Heart right ventricle (tissue), 16 donors: ENCODE measurements at regions not wholly inside any gene's neighbourhood (a gene's known extent, or its start where the extent isn't known, plus 50 kb on each side); places are given as distances from the start of the nearest gene placed in this dataset.

Experiments
- ATAC-seq, 8 donors: fragments of 200-7000 bp; cut with Tn5 transposase; one replicate each; pipeline ENCODE4 v1.9.1; 2020; ENCODE audit warnings: mild to moderate bottlenecking in 8 of 8, moderate library complexity in 8 of 8, moderate number of reproducible peaks in 1 of 8
- DNase-seq, 2 donors: peaks; one replicate each; pipeline ENCODE4 v3.0.0-alpha.2; 2020
- H3K27ac ChIP-seq, 10 donors: fragments of 200-600 bp; sonication (generic) in 2 of 10; one replicate each; pipeline versions ENCODE4 v1.5.0 to v1.8.0; 2020 to 2022; ENCODE audit warnings: mild to moderate bottlenecking in 3 of 10
- H3K27me3 ChIP-seq, 7 donors: fragments of 200-600 bp; one replicate each; pipeline ENCODE4 v1.8.0; 2021 to 2022; ENCODE audit warnings: mild to moderate bottlenecking in 2 of 7
- H3K36me3 ChIP-seq, 9 donors: fragments of 200-600 bp; sonication (generic) in 1 of 9; one replicate each; pipeline versions ENCODE4 v1.5.0 to v1.8.0; 2020 to 2022; ENCODE audit warnings: mild to moderate bottlenecking in 2 of 9
- H3K4me1 ChIP-seq, 9 donors: fragments of 200-600 bp; sonication (generic) in 1 of 9; one replicate each; pipeline versions ENCODE4 v1.5.0 to v1.8.0; 2020 to 2022; ENCODE audit warnings: mild to moderate bottlenecking in 4 of 9
- H3K4me3 ChIP-seq, 10 donors: fragments of 200-600 bp; sonication (generic) in 2 of 10; one replicate each; pipeline versions ENCODE4 v1.5.0 to v1.8.0; 2020 to 2022; ENCODE audit warnings: mild to moderate bottlenecking in 7 of 10, moderate library complexity in 2 of 10
- H3K9me3 ChIP-seq, 11 donors: fragments of 200-600 bp in 10 of 11; sonication (generic) in 2 of 11; one replicate each; pipeline versions ENCODE4 v1.5.0 to v1.8.0; 2013 to 2022; ENCODE audit warnings: mild to moderate bottlenecking in 2 of 11, control low read depth in 1 of 11, moderate library complexity in 1 of 11
- WGBS, 2 donors: extraction: QIAGEN DNeasy Blood & Tissue Kit; methylation state at CpG; one replicate each; pipeline ENCODE4 v1.1.7; 2013; ENCODE audit warnings: inconsistent platforms in 1 of 2; 5-methylcytosine and 5-hydroxymethylcytosine counted together
- intact Hi-C, 10 donors: fragments of 100-400 bp; cut with DNase I; formaldehyde crosslinking; loops; one replicate each; pipeline versions ENCODE4 v1.11.1 to v1.14.2; 2022
- TF ChIP-seq, protein P1 (sequence below), 9 donors: fragments of 200-600 bp; sonication (generic) in 2 of 9; IDR thresholded peaks; one replicate each; pipeline versions ENCODE4 v1.5.0 to v1.8.0; 2021 to 2022; ENCODE audit warnings: antibody characterized with exemption in 9 of 9, mild to moderate bottlenecking in 5 of 9, moderate library complexity in 1 of 9
- donor health status: Arrhythmogenic right ventricular cardiomyopathy.
- donor health status: ischemic (EF 13 %, LVEDD 7.1; RV severe dilation, severe dysfunction).
- donor health status: healthy with polysubstance abuse.
- donor health status: DM: no; HTN: yes; CAD: no.
- donor health status: DM: no; HTN: no; CAD: no.
- donor health status: ischemic (EF 25% LVEDD 6.9; RV normal size, moderate dysfunction).
- donor health status: ischemic (EF 25% LVEDD 5.7; RV mildly dilated, moderate dysfunction).
- donor health status: healthy.
- donor health status: DM: yes; HTN: yes; CAD: no.
- donor health status: Ischemic cardiomyopathy.
- donor health status: ischemic (EF 35%, LVEDD 5.7; RV mildly dilated, moderate dysfunction).
- donor health status: nonischemic (EF 11% LVEDD 7.7; RV severe dilation, severe dysfunction).
- donor health status: DM: yes; HTN: yes; CAD: no.
- donor health status: PGD.
- donor health status: ischemic (EF 29% LVEDD 5.4; RV normal size, mild dysfunction).
- donor health status: nonischemic (EF 23%, LVEDD 6.1; RV moderate dilation, normal function).

GRCh38 chr22:22753526-22754267 lies 109.3 kb downstream of the GGTLC2 start:
- H3K27ac ChIP-seq, result peak overlapping the region in 1 of 10 donors; percentile 68
- intact Hi-C loops, result loop anchor here in 1 of 10 donors (10.0 kb wide), 2 partner anchors 131 to 201 kb away; partner anchors contain the start of gene IGLL5
- H3K36me3 ChIP-seq, result no peaks in the 10 kb centered on the region
- 22 to 25% methylated on average over 7 of the region's 7 CpGs for whole genome bisulfite sequencing, 2 donors
- H3K27me3 ChIP-seq, result peaks cover 0 to 28% (median 3%) of the 10 kb centered on the region in 7 donors
- TF ChIP-seq, protein P1, sequence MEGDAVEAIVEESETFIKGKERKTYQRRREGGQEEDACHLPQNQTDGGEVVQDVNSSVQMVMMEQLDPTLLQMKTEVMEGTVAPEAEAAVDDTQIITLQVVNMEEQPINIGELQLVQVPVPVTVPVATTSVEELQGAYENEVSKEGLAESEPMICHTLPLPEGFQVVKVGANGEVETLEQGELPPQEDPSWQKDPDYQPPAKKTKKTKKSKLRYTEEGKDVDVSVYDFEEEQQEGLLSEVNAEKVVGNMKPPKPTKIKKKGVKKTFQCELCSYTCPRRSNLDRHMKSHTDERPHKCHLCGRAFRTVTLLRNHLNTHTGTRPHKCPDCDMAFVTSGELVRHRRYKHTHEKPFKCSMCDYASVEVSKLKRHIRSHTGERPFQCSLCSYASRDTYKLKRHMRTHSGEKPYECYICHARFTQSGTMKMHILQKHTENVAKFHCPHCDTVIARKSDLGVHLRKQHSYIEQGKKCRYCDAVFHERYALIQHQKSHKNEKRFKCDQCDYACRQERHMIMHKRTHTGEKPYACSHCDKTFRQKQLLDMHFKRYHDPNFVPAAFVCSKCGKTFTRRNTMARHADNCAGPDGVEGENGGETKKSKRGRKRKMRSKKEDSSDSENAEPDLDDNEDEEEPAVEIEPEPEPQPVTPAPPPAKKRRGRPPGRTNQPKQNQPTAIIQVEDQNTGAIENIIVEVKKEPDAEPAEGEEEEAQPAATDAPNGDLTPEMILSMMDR (IDR thresholded peaks at IDR 0.05), result peak in 7 of 9 donors; percentile 49 to 77 (median 53)
- ATAC-seq (peak in 6 of 8 donors; percentile 36 to 51 (median 42)), DNase-seq (peak in 1 of 2 donors; percentile 31)
- H3K4me1 ChIP-seq, result peaks cover 0 to 23% (median 0%) of the 10 kb centered on the region in 9 donors
- H3K9me3 ChIP-seq, result no peaks in the 10 kb centered on the region
- no peak overlapping the region for H3K4me3 ChIP-seq

- TF ChIP-seq, protein P1 (IDR thresholded peaks at IDR 0.05), result no peak
These were observed 109.8 kb downstream of the GGTLC2 start for GRCh38 chr22:22754268-22754657.

GRCh38 chr22:22754961-22755777 lies 110.8 kb downstream of the GGTLC2 start:
- Histone ChIP-seq H3K27ac (peak overlapping the region in 1 of 10 donors; percentile 57), H3K27me3 (peaks cover 0 to 28% (median 3%) of the 10 kb centered on the region in 7 donors), H3K4me3 (no peak overlapping the region), H3K4me1 (peaks cover 0 to 23% (median 0%) of the 10 kb centered on the region in 9 donors), H3K9me3 (no peaks in the 10 kb centered on the region), H3K36me3 (no peaks in the 10 kb centered on the region)
- ATAC-seq (no peak), DNase-seq (no peak)
- intact Hi-C loops, result loop anchor here in 1 of 10 donors (10.0 kb wide), 2 partner anchors 130 to 200 kb away; partner anchors contain the start of gene IGLL5
- TF ChIP-seq, protein P1 (IDR thresholded peaks at IDR 0.05), result no peak
- 76 to 78% methylated on average over 8 of the region's 8 CpGs for WGBS, 2 donors

More at GRCh38 chr22:22754268-22754657, 109.8 kb downstream of the GGTLC2 start:
- intact Hi-C loops, result loop anchor here in 1 of 10 donors (10.0 kb wide), 2 partner anchors 131 to 201 kb away; partner anchors contain the start of gene IGLL5
- Histone ChIP-seq H3K27me3 (peaks cover 0 to 28% (median 3%) of the 10 kb centered on the region in 7 donors), H3K27ac (peak overlapping the region in 1 of 10 donors; percentile 57), H3K4me3 (no peak overlapping the region), H3K36me3 (no peaks in the 10 kb centered on the region), H3K9me3 (no peaks in the 10 kb centered on the region), H3K4me1 (peaks cover 0 to 23% (median 0%) of the 10 kb centered on the region in 9 donors)
- DNase-seq (no peak), ATAC-seq (no peak)
- 83% methylated on average over 3 of the region's 3 CpGs for WGBS, 2 donors

GRCh38 chr22:22755778-22756100 lies 111.3 kb downstream of the GGTLC2 start:
- Histone ChIP-seq H3K27me3 (peaks cover 0 to 28% (median 3%) of the 10 kb centered on the region in 7 donors), H3K9me3 (no peaks in the 10 kb centered on the region), H3K4me1 (peaks cover 0 to 23% (median 0%) of the 10 kb centered on the region in 9 donors), H3K27ac (peak overlapping the region in 1 of 10 donors; percentile 57), H3K36me3 (no peaks in the 10 kb centered on the region), H3K4me3 (no peak overlapping the region)
- intact Hi-C loops, result loop anchor here in 1 of 10 donors (10.0 kb wide), 2 partner anchors 129 to 199 kb away; partner anchors contain the start of gene IGLL5
- no peak for DNase-seq
- no peak for ATAC-seq
- TF ChIP-seq, protein P1 (IDR thresholded peaks at IDR 0.05), result no peak
